ENCODE measurements at regions not wholly inside any gene's neighbourhood (a gene's known extent, or its start where the extent isn't known, plus 50 kb on each side); places are given as distances from the start of the nearest gene placed in this dataset.

DNA sequence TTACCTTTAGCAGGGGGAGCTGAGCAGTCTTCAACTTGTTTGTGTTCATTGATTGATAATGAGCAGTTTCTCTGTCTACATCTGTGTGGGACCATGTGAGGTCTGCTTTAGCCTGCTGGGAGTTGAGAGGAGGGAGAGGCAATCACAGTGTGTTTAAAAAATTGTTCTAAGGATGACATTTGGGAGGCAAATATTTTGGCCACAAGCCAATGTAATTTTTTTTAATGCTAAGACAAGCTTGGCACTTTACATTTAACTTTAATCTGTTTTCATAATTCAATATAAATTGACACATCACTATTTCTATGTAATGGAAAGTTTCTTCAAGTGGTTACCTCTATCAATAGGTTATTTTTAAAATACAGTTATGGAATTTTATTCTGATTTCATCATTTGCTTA, 55.9 kb upstream of the SEMA3A start:
- TF ChIP-seq, protein P1, sequence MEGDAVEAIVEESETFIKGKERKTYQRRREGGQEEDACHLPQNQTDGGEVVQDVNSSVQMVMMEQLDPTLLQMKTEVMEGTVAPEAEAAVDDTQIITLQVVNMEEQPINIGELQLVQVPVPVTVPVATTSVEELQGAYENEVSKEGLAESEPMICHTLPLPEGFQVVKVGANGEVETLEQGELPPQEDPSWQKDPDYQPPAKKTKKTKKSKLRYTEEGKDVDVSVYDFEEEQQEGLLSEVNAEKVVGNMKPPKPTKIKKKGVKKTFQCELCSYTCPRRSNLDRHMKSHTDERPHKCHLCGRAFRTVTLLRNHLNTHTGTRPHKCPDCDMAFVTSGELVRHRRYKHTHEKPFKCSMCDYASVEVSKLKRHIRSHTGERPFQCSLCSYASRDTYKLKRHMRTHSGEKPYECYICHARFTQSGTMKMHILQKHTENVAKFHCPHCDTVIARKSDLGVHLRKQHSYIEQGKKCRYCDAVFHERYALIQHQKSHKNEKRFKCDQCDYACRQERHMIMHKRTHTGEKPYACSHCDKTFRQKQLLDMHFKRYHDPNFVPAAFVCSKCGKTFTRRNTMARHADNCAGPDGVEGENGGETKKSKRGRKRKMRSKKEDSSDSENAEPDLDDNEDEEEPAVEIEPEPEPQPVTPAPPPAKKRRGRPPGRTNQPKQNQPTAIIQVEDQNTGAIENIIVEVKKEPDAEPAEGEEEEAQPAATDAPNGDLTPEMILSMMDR (IDR thresholded peaks at IDR 0.05) = no peak
- TF ChIP-seq POLR2A (IDR thresholded peaks at IDR 0.05) (no peak), EP300 (IDR thresholded peaks at IDR 0.05) (no peak)

Measured in ovary (tissue), 3 donors.